ENCODE measurements at regions not wholly inside any gene's neighbourhood (a gene's known extent, or its start where the extent isn't known, plus 50 kb on each side); places are given as distances from the start of the nearest gene placed in this dataset.

- H3K4me3 ChIP-seq (ENCODE audit: low read depth, low read length), result no peak overlapping the region
- intact Hi-C loops (cut with micrococcal nuclease; ENCODE audit: unreplicated experiment), result no loop called here
- no peaks in the 10 kb centered on the region for H3K9me3 ChIP-seq
- ChIA-PET CTCF (interaction anchor here (0.6 to 2.0 kb wide), 4 partner anchors 9 to 255 kb away, joined by 3 to 10 read pairs (median 4); partner anchors contain the start of gene GPX8), POLR2A (no interaction called here)
- H3K4me1 ChIP-seq, result no peaks in the 10 kb centered on the region
- no peak overlapping the region for H3K27ac Mint-ChIP-seq (ENCODE audit: unreplicated experiment)
- H3K36me3 ChIP-seq (ENCODE audit: control insufficient read depth, insufficient read depth, low read length), result no peaks in the 10 kb centered on the region
- peak in 1 of 2 experiments; percentile 22 for DNase-seq
- H3K4me3 Mint-ChIP-seq (ENCODE audit: unreplicated experiment), result no peak overlapping the region
- TF ChIP-seq, protein P1, sequence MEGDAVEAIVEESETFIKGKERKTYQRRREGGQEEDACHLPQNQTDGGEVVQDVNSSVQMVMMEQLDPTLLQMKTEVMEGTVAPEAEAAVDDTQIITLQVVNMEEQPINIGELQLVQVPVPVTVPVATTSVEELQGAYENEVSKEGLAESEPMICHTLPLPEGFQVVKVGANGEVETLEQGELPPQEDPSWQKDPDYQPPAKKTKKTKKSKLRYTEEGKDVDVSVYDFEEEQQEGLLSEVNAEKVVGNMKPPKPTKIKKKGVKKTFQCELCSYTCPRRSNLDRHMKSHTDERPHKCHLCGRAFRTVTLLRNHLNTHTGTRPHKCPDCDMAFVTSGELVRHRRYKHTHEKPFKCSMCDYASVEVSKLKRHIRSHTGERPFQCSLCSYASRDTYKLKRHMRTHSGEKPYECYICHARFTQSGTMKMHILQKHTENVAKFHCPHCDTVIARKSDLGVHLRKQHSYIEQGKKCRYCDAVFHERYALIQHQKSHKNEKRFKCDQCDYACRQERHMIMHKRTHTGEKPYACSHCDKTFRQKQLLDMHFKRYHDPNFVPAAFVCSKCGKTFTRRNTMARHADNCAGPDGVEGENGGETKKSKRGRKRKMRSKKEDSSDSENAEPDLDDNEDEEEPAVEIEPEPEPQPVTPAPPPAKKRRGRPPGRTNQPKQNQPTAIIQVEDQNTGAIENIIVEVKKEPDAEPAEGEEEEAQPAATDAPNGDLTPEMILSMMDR (IDR thresholded peaks at IDR 0.05; ENCODE audit: insufficient read depth in 1 of 2, low read depth in 1 of 2, low read length in 1 of 2, severe bottlenecking in 1 of 2, unreplicated experiment in 1 of 2), result peak; percentile 33 to 70
- no peaks in the 10 kb centered on the region for H3K9me3 Mint-ChIP-seq (ENCODE audit: unreplicated experiment)
- H3K27me3 Mint-ChIP-seq (ENCODE audit: insufficient read depth, unreplicated experiment), result peaks cover 23% of the 10 kb centered on the region
- BruUV-seq (replicated peaks), result no TSS peak
- no peaks in the 10 kb centered on the region for H3K27me3 ChIP-seq (replicated peaks; ENCODE audit: control insufficient read depth, insufficient read depth, low read length)
- H3K4me1 Mint-ChIP-seq (ENCODE audit: low read depth, unreplicated experiment), result no peaks in the 10 kb centered on the region
- H3K36me3 Mint-ChIP-seq (ENCODE audit: insufficient read depth, unreplicated experiment), result no peaks in the 10 kb centered on the region
Observed at GRCh38 chr5:54904425-54904824, 81.0 kb downstream of the ESM1 start.

- H3K4me3 Mint-ChIP-seq (ENCODE audit: unreplicated experiment), result no peak overlapping the region
- H3K9me3 Mint-ChIP-seq (ENCODE audit: unreplicated experiment), result no peaks in the 10 kb centered on the region
- H3K36me3 Mint-ChIP-seq (ENCODE audit: insufficient read depth, unreplicated experiment), result no peaks in the 10 kb centered on the region
- POLR2A ChIA-PET, result no interaction called here
- no TSS peak for BruUV-seq (replicated peaks)
- Histone ChIP-seq H3K36me3 (ENCODE audit: control insufficient read depth, insufficient read depth, low read length) (no peaks in the 10 kb centered on the region), H3K4me3 (ENCODE audit: low read depth, low read length) (no peak overlapping the region), H3K27me3 (replicated peaks; ENCODE audit: control insufficient read depth, insufficient read depth, low read length) (no peaks in the 10 kb centered on the region), H3K4me1 (no peaks in the 10 kb centered on the region), H3K9me3 (no peaks in the 10 kb centered on the region)
- no peak overlapping the region for H3K27ac Mint-ChIP-seq (ENCODE audit: unreplicated experiment)
- TF ChIP-seq, protein P1 (IDR thresholded peaks at IDR 0.05; ENCODE audit: insufficient read depth in 1 of 2, low read depth in 1 of 2, low read length in 1 of 2, severe bottlenecking in 1 of 2, unreplicated experiment in 1 of 2), result no peak
- CTCF ChIA-PET, result no interaction called here
- peaks cover 22% of the 10 kb centered on the region for H3K27me3 Mint-ChIP-seq (ENCODE audit: insufficient read depth, unreplicated experiment)
- intact Hi-C loops (cut with micrococcal nuclease; ENCODE audit: unreplicated experiment), result no loop called here
- H3K4me1 Mint-ChIP-seq (ENCODE audit: low read depth, unreplicated experiment), result no peaks in the 10 kb centered on the region
- DNase-seq, result no peak
Observed at GRCh38 chr5:54902791-54903473, 82.5 kb downstream of the ESM1 start.

DNA sequence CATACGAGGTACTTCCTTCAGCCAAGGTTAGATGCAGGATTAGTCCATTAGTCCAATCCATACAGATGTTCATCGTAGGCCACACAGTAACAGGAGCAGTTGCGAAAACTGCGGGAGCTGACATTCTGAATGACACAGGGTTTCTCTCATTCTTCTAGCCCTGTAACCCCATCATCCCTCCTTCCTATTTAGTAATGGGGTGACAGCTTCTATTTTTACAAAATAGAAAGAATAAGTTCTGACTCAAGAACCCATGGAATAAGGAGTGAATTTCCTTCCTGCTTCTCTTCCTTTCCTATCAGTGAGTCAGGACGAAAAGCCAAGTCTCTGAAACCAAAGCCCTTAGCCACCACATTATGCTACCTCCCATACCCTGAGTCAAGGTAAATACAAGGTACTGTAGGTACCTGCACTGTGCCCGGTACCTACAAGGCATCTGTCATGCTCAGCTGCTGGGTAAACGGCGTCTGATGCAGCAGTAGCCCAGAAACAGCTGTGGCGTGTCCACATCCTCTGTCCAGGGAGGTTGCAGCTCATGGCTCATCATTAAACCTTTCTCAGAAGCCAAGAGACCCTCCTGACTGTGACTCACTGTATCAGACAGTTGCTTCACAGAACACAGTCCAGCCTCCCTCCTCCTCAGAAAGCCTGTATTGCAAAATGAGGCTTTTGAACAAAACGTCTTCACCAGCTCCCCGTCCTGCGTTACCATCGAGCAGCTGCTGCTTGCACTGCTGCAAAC is 84.2 kb downstream of the ESM1 start:
- DNase-seq, result no peak
- Mint-ChIP-seq H3K27ac (ENCODE audit: unreplicated experiment) (no peak overlapping the region), H3K36me3 (ENCODE audit: insufficient read depth, unreplicated experiment) (no peaks in the 10 kb centered on the region), H3K9me3 (ENCODE audit: unreplicated experiment) (no peaks in the 10 kb centered on the region), H3K4me1 (ENCODE audit: low read depth, unreplicated experiment) (no peaks in the 10 kb centered on the region), H3K4me3 (ENCODE audit: unreplicated experiment) (no peak overlapping the region), H3K27me3 (ENCODE audit: insufficient read depth, unreplicated experiment) (peaks cover 22% of the 10 kb centered on the region)
- BruUV-seq (replicated peaks), result no TSS peak
- Histone ChIP-seq H3K4me3 (ENCODE audit: low read depth, low read length) (no peak overlapping the region), H3K36me3 (ENCODE audit: control insufficient read depth, insufficient read depth, low read length) (no peaks in the 10 kb centered on the region), H3K9me3 (no peaks in the 10 kb centered on the region), H3K4me1 (no peaks in the 10 kb centered on the region), H3K27me3 (replicated peaks; ENCODE audit: control insufficient read depth, insufficient read depth, low read length) (no peaks in the 10 kb centered on the region)
- ChIA-PET CTCF (interaction anchor here (0.6 kb wide), 1 partner anchor 1423 kb away, joined by 3 read pairs; no protein-coding TSS in a partner anchor), POLR2A (no interaction called here)
- intact Hi-C loops (cut with micrococcal nuclease; ENCODE audit: unreplicated experiment), result no loop called here
- TF ChIP-seq, protein P1 (IDR thresholded peaks at IDR 0.05; ENCODE audit: insufficient read depth in 1 of 2, low read depth in 1 of 2, low read length in 1 of 2, severe bottlenecking in 1 of 2, unreplicated experiment in 1 of 2), result no peak
